Right lobe of liver (tissue), 6 donors: ENCODE measurements at regions not wholly inside any gene's neighbourhood (a gene's known extent, or its start where the extent isn't known, plus 50 kb on each side); places are given as distances from the start of the nearest gene placed in this dataset.

Experiments used
- ATAC-seq, 4 donors: fragments of 200-7000 bp; cut with Tn5 transposase; one replicate each; pipeline ENCODE4 v1.9.1; 2020; ENCODE audit warnings: mild to moderate bottlenecking in 4 of 4, moderate library complexity in 4 of 4
- DNase-seq, 3 donors: peaks; one replicate each; pipeline ENCODE4 v3.0.0-alpha.2; 2020
- H3K27ac ChIP-seq, 3 donors: fragments of 200-600 bp; one replicate each; pipeline ENCODE4 v1.8.0; 2022
- H3K27me3 ChIP-seq, 2 donors: fragments of 200-600 bp; one replicate each; pipeline ENCODE4 v1.8.0; 2022
- H3K36me3 ChIP-seq, 4 donors: fragments of 200-600 bp; sonication (generic) in 1 of 4; one replicate each; pipeline versions ENCODE4 v1.5.1 to v1.8.0; 2017 to 2022; ENCODE audit warnings: control low read depth in 1 of 4
- H3K4me1 ChIP-seq, 4 donors: fragments of 200-600 bp; sonication (generic) in 1 of 4; one replicate each; pipeline versions ENCODE4 v1.5.1 to v1.8.0; 2017 to 2022; ENCODE audit warnings: control low read depth in 1 of 4
- H3K4me3 ChIP-seq, 3 donors: fragments of 200-600 bp; one replicate each; pipeline ENCODE4 v1.8.0; 2022
- H3K9me3 ChIP-seq, 4 donors: fragments of 200-600 bp; sonication (generic) in 1 of 4; one replicate each; pipeline versions ENCODE4 v1.5.1 to v1.8.0; 2017 to 2022; ENCODE audit warnings: control low read depth in 1 of 4
- CTCF ChIP-seq, 4 donors: fragments of 200-600 bp in 3 of 4; fragments of 450-650 bp in 1 of 4; IDR thresholded peaks; one replicate each; pipeline versions ENCODE4 v1.5.1 to v1.8.0; 2016 to 2022; ENCODE audit warnings: antibody characterized with exemption in 4 of 4, mild to moderate bottlenecking in 2 of 4
- POLR2A ChIP-seq: fragments of 450-650 bp; IDR thresholded peaks from one replicate; pipeline ENCODE4 v1.6.1; 2017; ENCODE audit warnings: antibody characterized with exemption, mild to moderate bottlenecking
- WGBS: methylation state at CpG from one replicate; pipeline ENCODE4 v1.1.6; 2018; ENCODE audit warnings: low coverage, low lambda C conversion rate; ENCODE audit not compliant: insufficient coverage; ENCODE audit errors: missing lambda C conversion rate; 5-methylcytosine and 5-hydroxymethylcytosine counted together
- intact Hi-C, 2 donors: fragments of 100-400 bp; cut with DNase I; formaldehyde crosslinking; loops; one replicate each; pipeline versions ENCODE4 v1.11.2 to v1.14.1; 2022
- donor health status: DM: no; HTN: yes; CAD: no.
- donor health status: DM: no; HTN: no; CAD: no.
- donor health status: DM: no; HTN: no; CAD: no.
- donor health status: DM: no; HTN: yes; CAD: no.
- donor health status: DM: no; HTN: yes; CAD: no.

- DNase-seq (no peak), ATAC-seq (no peak)
- Histone ChIP-seq H3K9me3 (no peaks in the 10 kb centered on the region), H3K27ac (no peak overlapping the region), H3K4me3 (no peak overlapping the region), H3K4me1 (no peaks in the 10 kb centered on the region), H3K36me3 (no peaks in the 10 kb centered on the region), H3K27me3 (no peaks in the 10 kb centered on the region)
- intact Hi-C loops: no loop called here
- TF ChIP-seq CTCF (IDR thresholded peaks at IDR 0.05) (no peak), POLR2A (no peak)
- 69% methylated on average over 2 of the region's 2 CpGs for WGBS
Observed at GRCh38 chr9:101907466-101907865, 169.0 kb upstream of the GRIN3A start.

GRCh38 chr9:101904845-101905244 is 166.4 kb upstream of the GRIN3A start:
- WGBS: 85% methylated on average over 1 of the region's 1 CpG
- DNase-seq (no peak), ATAC-seq (no peak)
- intact Hi-C loops: no loop called here
- no peaks in the 10 kb centered on the region for H3K36me3 ChIP-seq
- no peaks in the 10 kb centered on the region for H3K9me3 ChIP-seq
- no peak overlapping the region for H3K4me3 ChIP-seq
- TF ChIP-seq POLR2A: no peak
- no peak for TF ChIP-seq CTCF (IDR thresholded peaks at IDR 0.05)
- H3K27ac ChIP-seq: no peak overlapping the region
- H3K27me3 ChIP-seq: no peaks in the 10 kb centered on the region
- no peaks in the 10 kb centered on the region for H3K4me1 ChIP-seq

GRCh38 chr9:101902051-101902450 is 163.6 kb upstream of the GRIN3A start:
- H3K4me1 ChIP-seq: no peaks in the 10 kb centered on the region
- WGBS: 51% methylated on average over 2 of the region's 2 CpGs
- no peaks in the 10 kb centered on the region for H3K9me3 ChIP-seq
- intact Hi-C loops: no loop called here
- H3K27ac ChIP-seq: no peak overlapping the region
- TF ChIP-seq CTCF (IDR thresholded peaks at IDR 0.05): no peak
- TF ChIP-seq POLR2A: no peak
- H3K4me3 ChIP-seq: no peak overlapping the region
- DNase-seq (no peak), ATAC-seq (no peak)
- H3K27me3 ChIP-seq: no peaks in the 10 kb centered on the region
- no peaks in the 10 kb centered on the region for H3K36me3 ChIP-seq

- Histone ChIP-seq H3K4me1 (peaks cover 0 to 15% (median 2%) of the 10 kb centered on the region in 4 donors), H3K27ac (no peak overlapping the region), H3K9me3 (no peaks in the 10 kb centered on the region), H3K4me3 (no peak overlapping the region), H3K36me3 (no peaks in the 10 kb centered on the region), H3K27me3 (no peaks in the 10 kb centered on the region)
- DNase-seq (no peak), ATAC-seq (peak in 1 of 4 donors; percentile 22)
- intact Hi-C loops: no loop called here
- TF ChIP-seq CTCF (IDR thresholded peaks at IDR 0.05): no peak
- no peak for TF ChIP-seq POLR2A
- 28% methylated on average over 1 of the region's 1 CpG for whole genome bisulfite sequencing
Observed at GRCh38 chr9:101897196-101897595, 158.7 kb upstream of the GRIN3A start.
